Caco-2 (cell line): ENCODE measurements at regions not wholly inside any gene's neighbourhood (a gene's known extent, or its start where the extent isn't known, plus 50 kb on each side); places are given as distances from the start of the nearest gene placed in this dataset.

Experiments
- BruUV-seq: library from RNA; stranded (reverse); fragments of 400-500 nt; replicated peaks from 2 replicates; lab custom pipeline; 2021; lab: Mats Ljungman, UMichigan
- CTCF ChIA-PET: fragments of 300-600 bp; sonication (Branson Sonifier 250); formaldehyde crosslinking; loops from one replicate; lab custom pipeline; 2022; ENCODE audit warnings: antibody characterized with exemption; lab: Charles Lee
- POLR2A ChIA-PET: fragments of 300-600 bp; sonication (Branson Sonifier 250); formaldehyde crosslinking; loops from one replicate; lab custom pipeline; 2022; ENCODE audit warnings: antibody characterized with exemption; lab: Charles Lee
- DNase-seq, 2 experiments: peaks; one replicate each; pipeline versions ENCODE4 v3.0.0 to v3.0.0-alpha.2; 2020 to 2022
- H3K27me3 ChIP-seq: replicated peaks from 2 replicates; pipeline ENCODE4 v1.6.0; 2011; ENCODE audit warnings: low read length; ENCODE audit not compliant: control insufficient read depth, insufficient read depth
- H3K36me3 ChIP-seq: 2 replicates; pipeline ENCODE4 v1.5.1; 2011; ENCODE audit warnings: low read length; ENCODE audit not compliant: control insufficient read depth, insufficient read depth
- H3K4me1 ChIP-seq: fragments of 250-450 bp; sonication (Bioruptor Pico); 2 replicates; pipeline ENCODE4 v1.5.1; 2020; ENCODE audit warnings: mild to moderate bottlenecking
- H3K4me3 ChIP-seq: 2 replicates; pipeline ENCODE4 v1.5.1; 2011; ENCODE audit warnings: low read depth, mild to moderate bottlenecking, control low read depth, low read length
- H3K9me3 ChIP-seq: fragments of 250-450 bp; sonication (Bioruptor Pico); 2 replicates; pipeline ENCODE4 v1.5.1; 2020; ENCODE audit warnings: mild to moderate bottlenecking, moderate library complexity
- H3K27ac Mint-ChIP-seq: one replicate; pipeline ENCODE4 v1.8.0; 2022; ENCODE audit warnings: mixed read lengths; ENCODE audit not compliant: unreplicated experiment
- H3K27me3 Mint-ChIP-seq: one replicate; pipeline ENCODE4 v1.8.0; 2022; ENCODE audit warnings: mixed read lengths; ENCODE audit not compliant: insufficient read depth, unreplicated experiment
- H3K36me3 Mint-ChIP-seq: one replicate; pipeline ENCODE4 v1.8.0; 2022; ENCODE audit warnings: mild to moderate bottlenecking, mixed read lengths; ENCODE audit not compliant: insufficient read depth, unreplicated experiment
- H3K4me1 Mint-ChIP-seq: one replicate; pipeline ENCODE4 v1.8.0; 2022; ENCODE audit warnings: low read depth, mixed read lengths; ENCODE audit not compliant: unreplicated experiment
- H3K4me3 Mint-ChIP-seq: one replicate; pipeline ENCODE4 v1.8.0; 2022; ENCODE audit warnings: mild to moderate bottlenecking, moderate library complexity, mixed read lengths; ENCODE audit not compliant: unreplicated experiment
- H3K9me3 Mint-ChIP-seq: one replicate; pipeline ENCODE4 v1.8.0; 2022; ENCODE audit warnings: mixed read lengths; ENCODE audit not compliant: unreplicated experiment
- CTCF ChIP-seq, 2 experiments: fragments of 200-600 bp in 1 of 2; IDR thresholded peaks; 1 replicate in 1 of 2; 2 replicates in 1 of 2; pipeline versions ENCODE4 v1.5.1 to v1.8.0; 2011 to 2022; ENCODE audit warnings: antibody characterized with exemption in 1 of 2, control low read depth in 1 of 2, inconsistent platforms in 1 of 2, low read depth in 1 of 2, low read length in 1 of 2, mild to moderate bottlenecking in 1 of 2, moderate library complexity in 1 of 2; ENCODE audit not compliant: insufficient read depth in 1 of 2, severe bottlenecking in 1 of 2, unreplicated experiment in 1 of 2
- intact Hi-C: fragments of 100-400 bp; cut with micrococcal nuclease; formaldehyde crosslinking; loops from one replicate; pipeline ENCODE4 v1.10.0; 2022; ENCODE audit not compliant: unreplicated experiment

GRCh38 chr18:71008257-71008656, 719.4 kb downstream of the SOCS6 start:
- Mint-ChIP-seq H3K9me3 (no peaks in the 10 kb centered on the region), H3K27me3 (no peaks in the 10 kb centered on the region), H3K36me3 (no peaks in the 10 kb centered on the region), H3K27ac (no peak overlapping the region), H3K4me1 (no peaks in the 10 kb centered on the region), H3K4me3 (no peak overlapping the region)
- no peak for DNase-seq
- TF ChIP-seq CTCF (IDR thresholded peaks at IDR 0.05; ENCODE audit: insufficient read depth in 1 of 2, low read depth in 1 of 2, low read length in 1 of 2, severe bottlenecking in 1 of 2, unreplicated experiment in 1 of 2), result no peak
- Histone ChIP-seq H3K9me3 (no peaks in the 10 kb centered on the region), H3K4me1 (no peaks in the 10 kb centered on the region), H3K4me3 (no peak overlapping the region), H3K36me3 (no peaks in the 10 kb centered on the region), H3K27me3 (no peaks in the 10 kb centered on the region)
- ChIA-PET POLR2A (no interaction called here), CTCF (no interaction called here)
- intact Hi-C loops, result no loop called here
- no TSS peak for BruUV-seq

- Mint-ChIP-seq H3K27me3 (peaks cover 2% of the 10 kb centered on the region), H3K27ac (no peak overlapping the region), H3K4me3 (no peak overlapping the region), H3K4me1 (no peaks in the 10 kb centered on the region), H3K36me3 (no peaks in the 10 kb centered on the region), H3K9me3 (no peaks in the 10 kb centered on the region)
- Histone ChIP-seq H3K36me3 (no peaks in the 10 kb centered on the region), H3K4me1 (no peaks in the 10 kb centered on the region), H3K27me3 (no peaks in the 10 kb centered on the region), H3K4me3 (no peak overlapping the region), H3K9me3 (no peaks in the 10 kb centered on the region)
- intact Hi-C loops, result no loop called here
- TF ChIP-seq CTCF (IDR thresholded peaks at IDR 0.05; ENCODE audit: insufficient read depth in 1 of 2, low read depth in 1 of 2, low read length in 1 of 2, severe bottlenecking in 1 of 2, unreplicated experiment in 1 of 2), result no peak
- no TSS peak for BruUV-seq
- POLR2A ChIA-PET, result no interaction called here
- CTCF ChIA-PET, result no interaction called here
- DNase-seq, result no peak
Measured at GRCh38 chr18:71001597-71001996, 712.8 kb downstream of the SOCS6 start.

- H3K4me1 ChIP-seq, result no peaks in the 10 kb centered on the region
- no peak for TF ChIP-seq CTCF (IDR thresholded peaks at IDR 0.05; ENCODE audit: insufficient read depth in 1 of 2, low read depth in 1 of 2, low read length in 1 of 2, severe bottlenecking in 1 of 2, unreplicated experiment in 1 of 2)
- intact Hi-C loops, result no loop called here
- Mint-ChIP-seq H3K9me3 (no peaks in the 10 kb centered on the region), H3K27me3 (peaks cover 2% of the 10 kb centered on the region), H3K4me3 (no peak overlapping the region), H3K4me1 (no peaks in the 10 kb centered on the region), H3K27ac (no peak overlapping the region), H3K36me3 (no peaks in the 10 kb centered on the region)
- CTCF ChIA-PET, result no interaction called here
- no TSS peak for BruUV-seq
- no peak for DNase-seq
- H3K4me3 ChIP-seq, result no peak overlapping the region
- no peaks in the 10 kb centered on the region for H3K36me3 ChIP-seq
- no peaks in the 10 kb centered on the region for H3K27me3 ChIP-seq
- POLR2A ChIA-PET, result no interaction called here
- H3K9me3 ChIP-seq, result no peaks in the 10 kb centered on the region
Measured at GRCh38 chr18:70998490-70998889, 709.6 kb downstream of the SOCS6 start.
